GM12872 (cell line): ENCODE measurements at regions not wholly inside any gene's neighbourhood (a gene's known extent, or its start where the extent isn't known, plus 50 kb on each side); places are given as distances from the start of the nearest gene placed in this dataset.

Experiments used
- CTCF ChIP-seq: IDR thresholded peaks from 3 replicates; pipeline ENCODE4 v1.5.1; 2011; ENCODE audit warnings: low read depth, mild to moderate bottlenecking, low read length, moderate library complexity; ENCODE audit not compliant: insufficient read depth

DNA sequence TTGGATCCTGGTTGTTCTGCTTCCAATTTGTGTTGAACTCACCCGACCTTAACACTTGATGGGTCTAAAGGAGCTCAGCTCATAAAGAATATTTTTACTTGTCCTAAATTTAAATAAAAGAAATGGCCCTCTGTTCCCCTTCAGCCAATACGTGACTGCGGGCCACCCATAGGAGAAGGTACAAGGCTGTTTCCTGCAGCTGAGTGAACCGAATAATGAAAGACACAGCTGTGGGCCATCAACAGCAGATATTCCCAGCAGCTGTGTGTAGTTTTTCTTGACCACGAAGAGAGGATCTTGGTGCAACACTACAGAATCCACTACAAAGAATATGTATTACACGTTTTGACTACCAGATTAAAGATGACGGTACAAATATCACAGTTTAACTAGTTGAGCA is 1431.6 kb downstream of the CDH11 start:
- no peak for TF ChIP-seq CTCF

DNA sequence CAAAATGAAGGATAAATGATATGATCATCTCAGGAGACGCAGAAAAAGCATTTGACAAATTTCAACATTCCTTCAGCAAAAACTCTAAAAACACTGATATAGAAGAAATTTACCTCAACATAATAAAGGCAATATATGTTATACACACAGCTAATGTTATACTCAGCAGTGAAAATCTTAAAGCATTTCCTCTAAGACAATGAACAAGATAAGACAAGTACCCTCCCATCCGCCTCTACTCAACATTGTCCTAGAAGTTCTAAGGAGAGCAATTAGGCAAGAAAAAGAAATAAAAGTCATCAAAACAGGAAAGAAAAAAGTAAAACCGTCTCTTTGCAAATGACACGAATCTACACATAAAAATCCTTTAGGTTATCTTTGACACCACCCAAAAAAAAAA is 1432.8 kb downstream of the CDH11 start:
- TF ChIP-seq CTCF, result no peak

DNA sequence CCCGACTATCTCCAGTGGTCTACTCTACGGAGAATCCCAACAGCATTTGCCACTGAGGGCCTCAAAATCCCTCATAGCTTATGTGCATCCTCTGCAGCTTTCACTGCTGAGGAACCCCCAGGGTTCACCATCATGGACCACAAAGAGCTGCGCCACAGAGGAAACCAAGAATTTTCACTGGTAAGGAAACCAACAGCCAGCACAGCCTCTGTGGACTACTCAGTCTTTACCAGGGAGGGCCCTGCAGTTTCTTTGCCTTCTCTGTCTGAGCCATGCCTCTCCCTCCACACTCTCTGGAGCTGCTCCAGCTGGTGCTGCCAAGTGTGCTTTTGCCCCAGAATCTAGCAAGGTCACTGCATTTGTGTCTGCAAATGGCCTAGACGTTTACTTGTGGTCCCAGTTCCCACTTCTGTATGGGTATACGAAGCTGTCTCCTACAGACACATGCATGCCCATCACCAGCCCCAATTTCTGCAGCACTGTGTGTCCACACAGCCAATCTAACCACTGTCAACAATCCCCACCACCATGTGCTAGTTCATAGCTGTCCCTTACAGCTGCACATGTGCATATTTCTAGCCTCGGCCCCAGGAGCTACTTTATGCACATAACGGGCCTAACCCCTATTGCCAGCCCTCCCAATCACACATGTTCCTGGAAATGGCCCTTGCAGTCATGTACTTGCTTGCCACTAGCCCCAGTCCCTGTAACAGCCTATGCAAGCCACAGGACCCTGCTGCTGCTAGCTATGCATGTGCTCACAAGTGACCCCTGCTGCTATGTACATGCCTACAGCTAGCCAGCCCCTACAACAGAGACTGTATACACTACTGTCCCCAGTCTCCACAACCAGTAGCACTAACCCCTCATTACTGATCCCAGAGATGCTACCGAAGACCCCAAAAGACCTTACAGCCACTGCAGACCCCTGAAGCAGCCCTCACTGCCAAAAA is 1437.4 kb downstream of the CDH11 start:
- TF ChIP-seq CTCF, result no peak

DNA sequence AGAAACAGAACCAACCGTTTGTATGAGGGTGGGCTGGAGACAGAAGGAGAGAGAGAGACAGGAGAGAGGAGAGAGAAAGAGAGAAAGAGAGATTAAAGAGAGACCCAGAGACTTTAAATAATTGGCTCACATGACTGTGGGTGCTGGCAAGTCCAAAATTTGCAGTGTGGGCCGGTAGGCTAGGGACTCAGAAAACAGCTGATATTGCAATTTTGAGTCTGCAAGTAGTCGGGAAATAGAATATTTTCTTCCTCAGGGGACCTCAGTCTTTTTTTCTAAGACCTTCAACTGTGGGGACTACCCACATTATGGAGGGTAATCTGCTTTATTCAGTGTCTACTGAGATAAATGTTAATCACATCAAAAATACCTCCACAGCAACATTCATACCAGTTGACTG is 1439.0 kb downstream of the CDH11 start:
- TF ChIP-seq CTCF, result no peak

DNA sequence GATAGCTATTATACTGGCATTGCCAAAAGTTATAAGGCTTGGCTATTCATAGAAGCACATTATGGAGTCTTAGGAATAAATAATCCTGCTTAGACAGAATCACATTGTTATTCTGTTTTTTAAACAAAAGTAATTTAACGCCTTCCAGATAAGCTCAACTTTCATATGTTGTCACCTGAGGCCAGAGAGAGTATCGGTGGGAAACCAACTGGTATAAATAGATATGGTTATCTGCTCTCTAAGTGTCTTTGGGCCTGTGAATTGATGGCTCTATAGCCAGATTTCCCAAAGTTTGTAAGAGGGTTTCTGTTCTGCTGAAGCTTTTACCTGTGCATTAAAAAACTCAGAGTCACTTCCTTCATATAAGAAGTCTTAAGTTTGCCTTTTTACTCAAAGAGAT is 1449.4 kb downstream of the CDH11 start:
- no peak for TF ChIP-seq CTCF

DNA sequence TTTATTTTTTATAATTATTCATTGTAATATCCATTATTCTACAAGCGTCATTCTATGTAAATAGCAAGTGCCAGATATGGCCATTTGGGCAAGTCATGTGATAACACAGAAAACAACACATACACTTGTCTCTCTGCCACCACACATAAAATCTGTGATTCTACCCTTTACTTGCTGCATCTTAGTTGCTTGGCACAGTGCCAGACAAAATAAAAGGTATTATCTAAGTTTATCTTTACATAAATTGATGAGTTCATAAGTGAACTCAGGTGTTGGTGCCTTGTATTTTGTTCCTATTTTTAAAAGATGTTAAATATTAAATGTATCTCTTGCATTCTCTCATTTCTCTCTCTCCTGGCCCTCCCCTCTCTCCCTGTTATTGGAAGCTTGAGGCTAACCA is 1458.7 kb downstream of the CDH11 start:
- no peak for TF ChIP-seq CTCF

DNA sequence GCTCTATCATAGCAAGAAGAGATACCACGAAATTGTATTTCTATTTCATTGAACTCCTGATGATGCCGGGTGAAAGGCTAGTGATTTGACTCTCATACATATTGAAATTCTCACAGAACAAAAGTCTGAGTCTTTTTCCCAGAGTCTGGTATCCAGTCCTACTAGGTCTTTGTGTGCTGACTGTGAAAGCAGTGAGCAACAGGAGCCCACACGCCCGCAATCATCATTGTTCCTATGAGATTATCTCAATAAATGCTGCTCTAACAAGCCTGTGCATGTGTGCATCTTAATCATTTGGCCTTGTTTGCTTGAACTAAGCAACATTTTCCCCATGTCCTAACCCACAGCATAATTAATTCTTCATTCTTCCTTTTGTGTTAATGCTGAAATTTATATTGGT is 1466.0 kb downstream of the CDH11 start:
- TF ChIP-seq CTCF, result no peak
